ENCODE measurements at regions not wholly inside any gene's neighbourhood (a gene's known extent, or its start where the extent isn't known, plus 50 kb on each side); places are given as distances from the start of the nearest gene placed in this dataset.

- H3K4me1 ChIP-seq (ENCODE audit: control insufficient read depth in 5 of 5, insufficient read depth in 5 of 5, low read length in 5 of 5): no peaks in the 10 kb centered on the region
- no peak overlapping the region for H3K4me3 ChIP-seq (ENCODE audit: low read depth in 1 of 5, low read length in 5 of 5)
- no peaks in the 10 kb centered on the region for H3K27me3 ChIP-seq (ENCODE audit: control insufficient read depth in 5 of 5, insufficient read depth in 4 of 5, low read length in 5 of 5)
- no peak overlapping the region for H3K9ac ChIP-seq (ENCODE audit: low read length in 5 of 5)
- H3K27ac ChIP-seq (ENCODE audit: low read depth, low read length): no peak overlapping the region
- H3K9me3 ChIP-seq (ENCODE audit: control insufficient read depth in 5 of 5, low read length in 5 of 5): no peaks in the 10 kb centered on the region
- H3K36me3 ChIP-seq (ENCODE audit: control insufficient read depth in 5 of 5, insufficient read depth in 5 of 5, low read length in 5 of 5): no peaks in the 10 kb centered on the region
Observed at GRCh38 chr5:160903551-160903950, 51.5 kb upstream of the ATP10B start.

- Histone ChIP-seq H3K4me1 (ENCODE audit: control insufficient read depth in 5 of 5, insufficient read depth in 5 of 5, low read length in 5 of 5) (no peaks in the 10 kb centered on the region), H3K4me3 (ENCODE audit: low read depth in 1 of 5, low read length in 5 of 5) (no peak overlapping the region), H3K9me3 (ENCODE audit: control insufficient read depth in 5 of 5, low read length in 5 of 5) (no peaks in the 10 kb centered on the region), H3K27me3 (ENCODE audit: control insufficient read depth in 5 of 5, insufficient read depth in 4 of 5, low read length in 5 of 5) (no peaks in the 10 kb centered on the region), H3K36me3 (ENCODE audit: control insufficient read depth in 5 of 5, insufficient read depth in 5 of 5, low read length in 5 of 5) (no peaks in the 10 kb centered on the region), H3K9ac (ENCODE audit: low read length in 5 of 5) (no peak overlapping the region), H3K27ac (ENCODE audit: low read depth, low read length) (no peak overlapping the region)
Observed at GRCh38 chr5:160903076-160903475, 51.1 kb upstream of the ATP10B start.

Measured in subcutaneous abdominal adipose tissue (tissue), 5 donors.